ENCODE measurements at regions not wholly inside any gene's neighbourhood (a gene's known extent, or its start where the extent isn't known, plus 50 kb on each side); places are given as distances from the start of the nearest gene placed in this dataset.

- DNase-seq (ENCODE audit: low spot score), result no peak
- H3K27ac ChIP-seq (ENCODE audit: low read depth, low read length, poor library complexity, severe bottlenecking), result no peak overlapping the region
- intact Hi-C loops (cut with micrococcal nuclease; ENCODE audit: unreplicated experiment), result no loop called here
- H3K4me2 ChIP-seq (ENCODE audit: low read length), result no peak overlapping the region
- POLR2A ChIA-PET, result no interaction called here
- no peak for TF ChIP-seq EZH2phosphoT487 (IDR thresholded peaks at IDR 0.05; ENCODE audit: borderline replicate concordance, low read depth, low read length)
- TF ChIP-seq CTCF (conservative IDR thresholded peaks at IDR 0.05; ENCODE audit: low read length), result no peak
- H3K4me3 ChIP-seq (ENCODE audit: low read depth, low read length, poor library complexity, severe bottlenecking), result no peak overlapping the region
- no peaks in the 10 kb centered on the region for H3K79me2 ChIP-seq (ENCODE audit: insufficient read depth, low read depth, low read length)
- CTCF ChIA-PET (ENCODE audit: unreplicated experiment), result no interaction called here
- BruUV-seq (replicated peaks), result no TSS peak
- no peaks in the 10 kb centered on the region for H3K36me3 ChIP-seq (ENCODE audit: insufficient read depth, low read length)
- no peak overlapping the region for H2AFZ ChIP-seq (ENCODE audit: low read length)
- no peaks in the 10 kb centered on the region for H3K4me1 ChIP-seq (ENCODE audit: insufficient read depth, low read length, poor library complexity, severe bottlenecking)
- H3K9me3 ChIP-seq (ENCODE audit: low read length), result no peaks in the 10 kb centered on the region
- H4K20me1 ChIP-seq (ENCODE audit: insufficient read depth, low read length), result no peaks in the 10 kb centered on the region
- H3K9me2 ChIP-seq (ENCODE audit: insufficient read depth, low read length), result no peaks in the 10 kb centered on the region
Observed at GRCh38 chr2:238631491-238632180, 204.9 kb downstream of the ASB1 start.

- TF ChIP-seq EZH2phosphoT487 (IDR thresholded peaks at IDR 0.05; ENCODE audit: borderline replicate concordance, low read depth, low read length), result no peak
- no peak for TF ChIP-seq CTCF (conservative IDR thresholded peaks at IDR 0.05; ENCODE audit: low read length)
- POLR2A ChIA-PET, result no interaction called here
Observed at GRCh38 chr2:238632181-238633060, 205.7 kb downstream of the ASB1 start.

More at GRCh38 chr2:238632181-238633060, 205.7 kb downstream of the ASB1 start:
- Histone ChIP-seq H2AFZ (ENCODE audit: low read length) (no peak overlapping the region), H3K79me2 (ENCODE audit: insufficient read depth, low read depth, low read length) (no peaks in the 10 kb centered on the region), H3K36me3 (ENCODE audit: insufficient read depth, low read length) (no peaks in the 10 kb centered on the region), H4K20me1 (ENCODE audit: insufficient read depth, low read length) (no peaks in the 10 kb centered on the region), H3K9me3 (ENCODE audit: low read length) (no peaks in the 10 kb centered on the region), H3K9me2 (ENCODE audit: insufficient read depth, low read length) (no peaks in the 10 kb centered on the region), H3K4me3 (ENCODE audit: low read depth, low read length, poor library complexity, severe bottlenecking) (no peak overlapping the region), H3K27ac (ENCODE audit: low read depth, low read length, poor library complexity, severe bottlenecking) (no peak overlapping the region), H3K4me1 (ENCODE audit: insufficient read depth, low read length, poor library complexity, severe bottlenecking) (no peaks in the 10 kb centered on the region), H3K4me2 (ENCODE audit: low read length) (no peak overlapping the region)
- DNase-seq (ENCODE audit: low spot score), result no peak
- BruUV-seq (replicated peaks), result no TSS peak
- CTCF ChIA-PET (ENCODE audit: unreplicated experiment), result no interaction called here
- intact Hi-C loops (cut with micrococcal nuclease; ENCODE audit: unreplicated experiment), result no loop called here

Data from OCI-LY7 (cell line).